IMR-90 (cell line): ENCODE measurements at regions not wholly inside any gene's neighbourhood (a gene's known extent, or its start where the extent isn't known, plus 50 kb on each side); places are given as distances from the start of the nearest gene placed in this dataset.

Experiments
- ATAC-seq: fragments of 200-7000 bp; cut with Tn5 transposase; 2 replicates; pipeline ENCODE4 v1.9.1; 2020; ENCODE audit warnings: low read depth, mild to moderate bottlenecking, moderate library complexity
- BruUV-seq: library from RNA; stranded (reverse); fragments of 400-500 nt; replicated peaks from 2 replicates; lab custom pipeline; 2021; lab: Mats Ljungman, UMichigan
- CTCF ChIA-PET: fragments of 300-600 bp; formaldehyde crosslinking; extraction: SDS; loops from one replicate; lab custom pipeline; 2021; ENCODE audit warnings: antibody characterized with exemption; lab: Yijun Ruan, JAX
- POLR2A ChIA-PET: fragments of 300-600 bp; sonication (Branson Sonifier 250); formaldehyde crosslinking; loops from one replicate; lab custom pipeline; 2022; ENCODE audit warnings: antibody characterized with exemption; ENCODE audit not compliant: unreplicated experiment; lab: Charles Lee
- DNase-seq: peaks from one replicate; pipeline ENCODE4 v3.0.0; 2013
- H2AFZ ChIP-seq: replicated peaks from 2 replicates; pipeline ENCODE3; 2013; ENCODE audit warnings: low read length, mild to moderate bottlenecking; ENCODE audit not compliant: poor library complexity
- H2AK5ac ChIP-seq: 2 replicates; pipeline ENCODE4 v1.6.1; 2013; ENCODE audit warnings: low read depth, low read length, inconsistent platforms
- H2AK9ac ChIP-seq: replicated peaks from 2 replicates; pipeline ENCODE3; 2013; ENCODE audit warnings: mild to moderate bottlenecking, low read depth, low read length, moderate library complexity; ENCODE audit not compliant: poor library complexity
- H2BK120ac ChIP-seq: 2 replicates; pipeline ENCODE4 v1.6.1; 2013; ENCODE audit warnings: low read depth, low read length, inconsistent platforms
- H2BK15ac ChIP-seq: 3 replicates; pipeline ENCODE4 v1.6.1; 2013; ENCODE audit warnings: low read depth, low read length, inconsistent platforms
- H2BK20ac ChIP-seq: 2 replicates; pipeline ENCODE4 v1.6.1; 2013; ENCODE audit warnings: low read depth, mild to moderate bottlenecking, inconsistent platforms, low read length, moderate library complexity
- H2BK5ac ChIP-seq: 2 replicates; pipeline ENCODE4 v1.6.1; 2013; ENCODE audit warnings: mild to moderate bottlenecking, low read depth, low read length, inconsistent platforms; ENCODE audit not compliant: poor library complexity, severe bottlenecking
- H3K14ac ChIP-seq: replicated peaks from 2 replicates; pipeline ENCODE4 v1.6.1; 2013; ENCODE audit warnings: low read depth, low read length, inconsistent platforms
- H3K18ac ChIP-seq: 2 replicates; pipeline ENCODE4 v1.6.1; 2013; ENCODE audit warnings: low read depth, low read length, control low read depth
- H3K23ac ChIP-seq: 2 replicates; pipeline ENCODE4 v1.6.1; 2013; ENCODE audit warnings: low read depth, low read length, inconsistent platforms
- H3K27ac ChIP-seq: 2 replicates; pipeline ENCODE4 v1.5.1; 2013; ENCODE audit warnings: mild to moderate bottlenecking, control low read depth, low read length; ENCODE audit not compliant: insufficient read depth
- H3K27me3 ChIP-seq: 2 replicates; pipeline ENCODE4 v1.6.1; 2013; ENCODE audit warnings: low read length; ENCODE audit not compliant: control insufficient read depth, insufficient read depth
- H3K36me3 ChIP-seq: 2 replicates; pipeline ENCODE4 v1.6.1; 2013; ENCODE audit warnings: low read length, mixed read lengths; ENCODE audit not compliant: control insufficient read depth, insufficient read depth
- H3K4ac ChIP-seq: 2 replicates; pipeline ENCODE4 v1.6.1; 2013; ENCODE audit warnings: low read depth, low read length, inconsistent platforms
- H3K4me1 ChIP-seq: 2 replicates; pipeline ENCODE4 v1.6.1; 2013; ENCODE audit warnings: low read length, mixed read lengths; ENCODE audit not compliant: control insufficient read depth, insufficient read depth
- H3K4me2 ChIP-seq: 2 replicates; pipeline ENCODE4 v1.6.1; 2013; ENCODE audit warnings: low read depth, mild to moderate bottlenecking, control low read depth, low read length, moderate library complexity
- H3K4me3 ChIP-seq: 2 replicates; pipeline ENCODE4 v1.5.1; 2013; ENCODE audit warnings: low read depth, mild to moderate bottlenecking, control low read depth, low read length, moderate library complexity; ENCODE audit not compliant: insufficient read depth
- H3K56ac ChIP-seq: 2 replicates; pipeline ENCODE4 v1.6.1; 2013; ENCODE audit warnings: low read length, inconsistent platforms; ENCODE audit not compliant: insufficient read depth; ENCODE audit errors: extremely low read depth
- H3K79me1 ChIP-seq, 2 experiments: 2 replicates each; pipeline ENCODE4 v1.6.1; 2013; ENCODE audit warnings: low read length in 2 of 2, inconsistent platforms in 1 of 2, low read depth in 1 of 2
- H3K9ac ChIP-seq: 2 replicates; pipeline ENCODE4 v1.6.1; 2013; ENCODE audit warnings: low read depth, low read length, control low read depth
- H3K9me1 ChIP-seq: 2 replicates; pipeline ENCODE4 v1.6.1; 2013; ENCODE audit warnings: low read length, inconsistent platforms; ENCODE audit not compliant: insufficient read depth
- H3K9me3 ChIP-seq: 2 replicates; pipeline ENCODE4 v1.6.1; 2013; ENCODE audit warnings: low read length; ENCODE audit not compliant: control insufficient read depth, insufficient read depth
- H4K20me1 ChIP-seq: 2 replicates; pipeline ENCODE4 v1.6.1; 2013; ENCODE audit warnings: low read length, inconsistent platforms; ENCODE audit not compliant: insufficient read depth
- H4K5ac ChIP-seq: 2 replicates; pipeline ENCODE4 v1.6.1; 2013; ENCODE audit warnings: mild to moderate bottlenecking, low read depth, low read length, control low read depth
- H4K8ac ChIP-seq, 2 experiments: 2 replicates each; pipeline ENCODE4 v1.6.1; 2013; ENCODE audit warnings: low read depth in 2 of 2, low read length in 2 of 2, control low read depth in 1 of 2, inconsistent platforms in 1 of 2
- H4K91ac ChIP-seq: 2 replicates; pipeline ENCODE4 v1.6.1; 2013; ENCODE audit warnings: low read depth, low read length, inconsistent platforms; ENCODE audit not compliant: insufficient read depth
- CHD1 ChIP-seq: IDR thresholded peaks from 2 replicates; pipeline ENCODE4 v1.6.1; 2012; ENCODE audit warnings: low read depth, low read length, improper control_type of control experiment
- FOS ChIP-seq: fragments of 150-350 bp; IDR thresholded peaks from 2 replicates; pipeline ENCODE4 v1.6.1; 2016; ENCODE audit warnings: low read depth, low read length
- MAFK ChIP-seq: IDR thresholded peaks from 2 replicates; pipeline ENCODE4 v1.6.1; 2012; ENCODE audit warnings: low read depth, low read length, improper control_type of control experiment
- MAZ ChIP-seq: IDR thresholded peaks from 2 replicates; pipeline ENCODE4 v1.6.1; 2012; ENCODE audit warnings: low read depth, mild to moderate bottlenecking, low read length, improper control_type of control experiment, moderate library complexity, borderline replicate concordance
- NFE2L2 ChIP-seq: fragments of 150-350 bp; IDR thresholded peaks from 2 replicates; pipeline ENCODE4 v1.6.1; 2016; ENCODE audit warnings: low read depth, mild to moderate bottlenecking, low read length
- POLR2A ChIP-seq: IDR thresholded peaks from 2 replicates; pipeline ENCODE4 v1.6.1; 2012; ENCODE audit warnings: mild to moderate bottlenecking, low read depth, low read length
- RAD21 ChIP-seq: IDR thresholded peaks from 2 replicates; pipeline ENCODE4 v1.6.1; 2012; ENCODE audit warnings: low read length, improper control_type of control experiment
- RCOR1 ChIP-seq: IDR thresholded peaks from 2 replicates; pipeline ENCODE4 v1.6.1; 2012; ENCODE audit warnings: mild to moderate bottlenecking, low read length, improper control_type of control experiment; ENCODE audit not compliant: insufficient replicate concordance
- RFX5 ChIP-seq: IDR thresholded peaks from 2 replicates; pipeline ENCODE4 v1.8.0; 2012; ENCODE audit warnings: low read depth, mild to moderate bottlenecking, low read length, moderate library complexity
- SMC3 ChIP-seq: fragments of 150-350 bp; IDR thresholded peaks from 2 replicates; pipeline ENCODE4 v1.6.1; 2016; ENCODE audit warnings: low read depth, mild to moderate bottlenecking, antibody characterized with exemption, low read length, moderate library complexity
- WGBS, 2 experiments: methylation state at CpG; one replicate each; pipeline versions ENCODE4 v1.1.5 to v1.1.7; 2013; ENCODE audit warnings: missing lambda C conversion rate in 2 of 2; ENCODE audit not compliant: insufficient read length in 1 of 2; ENCODE audit errors: extremely low coverage in 2 of 2; 5-methylcytosine and 5-hydroxymethylcytosine counted together
- dilution Hi-C: fragments of 300-500 bp; cut with HindIII; formaldehyde crosslinking; loops from one replicate; pipeline ENCODE4 v1.14.3; 2018; ENCODE audit warnings: low sequenced_read_pairs; ENCODE audit not compliant: unreplicated experiment
- in situ Hi-C: fragments of 300-500 bp; cut with MboI; formaldehyde crosslinking; loops from 3 replicates; pipeline ENCODE4 v1.14.3; 2019; ENCODE audit warnings: low sequenced_read_pairs, inconsistent platforms, mixed read lengths
- intact Hi-C: fragments of 100-400 bp; cut with micrococcal nuclease; formaldehyde crosslinking; loops from 2 replicates; pipeline ENCODE4 v1.10.0; 2022
- TF ChIP-seq, protein P1 (sequence below): conservative IDR thresholded peaks from 2 replicates; pipeline ENCODE4 v1.5.1; 2012; ENCODE audit warnings: mild to moderate bottlenecking, low read depth, low read length, improper control_type of control experiment
- TF ChIP-seq, protein P2 (sequence below): fragments of 150-350 bp; IDR thresholded peaks from 2 replicates; pipeline ENCODE4 v1.6.1; 2016; ENCODE audit warnings: low read depth, mild to moderate bottlenecking, low read length, moderate library complexity, borderline replicate concordance
- TF ChIP-seq, protein P3 (sequence below): fragments of 150-350 bp; IDR thresholded peaks from 2 replicates; pipeline ENCODE4 v1.6.1; 2017; ENCODE audit warnings: mild to moderate bottlenecking, antibody characterized with exemption, low read length, low read depth

DNA sequence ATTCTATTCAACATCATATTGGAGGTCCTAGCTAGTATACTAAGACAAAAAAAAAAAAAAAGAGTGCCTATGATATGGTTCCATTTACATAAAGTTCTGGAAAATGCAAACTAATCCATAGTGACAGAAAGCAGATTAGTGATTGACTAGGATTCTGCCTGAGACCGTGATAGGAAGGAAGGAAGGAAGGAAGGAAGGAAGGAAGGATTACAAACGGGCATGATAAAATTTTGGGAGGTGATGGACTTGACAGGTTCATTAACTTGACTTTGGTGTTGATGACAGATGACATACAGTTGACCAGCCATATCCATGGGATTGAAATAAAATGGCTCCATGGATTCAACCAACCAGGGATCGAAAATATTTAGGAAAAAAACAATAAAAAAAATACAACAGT, 79.1 kb upstream of the MAN2A1 start:
- POLR2A ChIA-PET: no interaction called here
- Histone ChIP-seq H3K36me3 (no peaks in the 10 kb centered on the region), H2BK120ac (no peak overlapping the region), H3K9ac (no peak overlapping the region), H3K4ac (no peak overlapping the region), H3K4me1 (no peaks in the 10 kb centered on the region), H2BK15ac (no peak overlapping the region), H4K20me1 (no peaks in the 10 kb centered on the region), H3K9me3 (no peaks in the 10 kb centered on the region), H4K91ac (no peak overlapping the region), H3K4me3 (no peak overlapping the region), H3K27ac (no peak overlapping the region), H2AK5ac (no peak overlapping the region), H2AFZ (no peak overlapping the region), H4K5ac (no peak overlapping the region), H2BK20ac (no peak overlapping the region), H3K9me1 (no peaks in the 10 kb centered on the region), H3K56ac (no peak overlapping the region), H2BK5ac (no peak overlapping the region), H3K18ac (no peak overlapping the region), H3K23ac (no peak overlapping the region), H2AK9ac (no peak overlapping the region), H3K14ac (no peak overlapping the region), H3K4me2 (no peak overlapping the region), H3K79me1 (no peaks in the 10 kb centered on the region), H4K8ac (no peak overlapping the region), H3K27me3 (no peaks in the 10 kb centered on the region)
- dilution Hi-C loops (no loop called here), in situ Hi-C loops (no loop called here), intact Hi-C loops (no loop called here)
- WGBS, 2 experiments: no CpG with 5 or more reads among the region's 3 CpGs
- no TSS peak for BruUV-seq
- DNase-seq: no peak
- CTCF ChIA-PET: no interaction called here
- no peak for ATAC-seq
- TF ChIP-seq, protein P1, sequence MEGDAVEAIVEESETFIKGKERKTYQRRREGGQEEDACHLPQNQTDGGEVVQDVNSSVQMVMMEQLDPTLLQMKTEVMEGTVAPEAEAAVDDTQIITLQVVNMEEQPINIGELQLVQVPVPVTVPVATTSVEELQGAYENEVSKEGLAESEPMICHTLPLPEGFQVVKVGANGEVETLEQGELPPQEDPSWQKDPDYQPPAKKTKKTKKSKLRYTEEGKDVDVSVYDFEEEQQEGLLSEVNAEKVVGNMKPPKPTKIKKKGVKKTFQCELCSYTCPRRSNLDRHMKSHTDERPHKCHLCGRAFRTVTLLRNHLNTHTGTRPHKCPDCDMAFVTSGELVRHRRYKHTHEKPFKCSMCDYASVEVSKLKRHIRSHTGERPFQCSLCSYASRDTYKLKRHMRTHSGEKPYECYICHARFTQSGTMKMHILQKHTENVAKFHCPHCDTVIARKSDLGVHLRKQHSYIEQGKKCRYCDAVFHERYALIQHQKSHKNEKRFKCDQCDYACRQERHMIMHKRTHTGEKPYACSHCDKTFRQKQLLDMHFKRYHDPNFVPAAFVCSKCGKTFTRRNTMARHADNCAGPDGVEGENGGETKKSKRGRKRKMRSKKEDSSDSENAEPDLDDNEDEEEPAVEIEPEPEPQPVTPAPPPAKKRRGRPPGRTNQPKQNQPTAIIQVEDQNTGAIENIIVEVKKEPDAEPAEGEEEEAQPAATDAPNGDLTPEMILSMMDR: no peak
- TF ChIP-seq NFE2L2 (no peak), CHD1 (no peak), POLR2A (no peak), MAZ (no peak), RCOR1 (no peak), RAD21 (no peak), MAFK (no peak), RFX5 (no peak), SMC3 (no peak), FOS (no peak)
- TF ChIP-seq, protein P2, sequence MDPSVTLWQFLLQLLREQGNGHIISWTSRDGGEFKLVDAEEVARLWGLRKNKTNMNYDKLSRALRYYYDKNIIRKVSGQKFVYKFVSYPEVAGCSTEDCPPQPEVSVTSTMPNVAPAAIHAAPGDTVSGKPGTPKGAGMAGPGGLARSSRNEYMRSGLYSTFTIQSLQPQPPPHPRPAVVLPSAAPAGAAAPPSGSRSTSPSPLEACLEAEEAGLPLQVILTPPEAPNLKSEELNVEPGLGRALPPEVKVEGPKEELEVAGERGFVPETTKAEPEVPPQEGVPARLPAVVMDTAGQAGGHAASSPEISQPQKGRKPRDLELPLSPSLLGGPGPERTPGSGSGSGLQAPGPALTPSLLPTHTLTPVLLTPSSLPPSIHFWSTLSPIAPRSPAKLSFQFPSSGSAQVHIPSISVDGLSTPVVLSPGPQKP: no peak
- TF ChIP-seq, protein P3, sequence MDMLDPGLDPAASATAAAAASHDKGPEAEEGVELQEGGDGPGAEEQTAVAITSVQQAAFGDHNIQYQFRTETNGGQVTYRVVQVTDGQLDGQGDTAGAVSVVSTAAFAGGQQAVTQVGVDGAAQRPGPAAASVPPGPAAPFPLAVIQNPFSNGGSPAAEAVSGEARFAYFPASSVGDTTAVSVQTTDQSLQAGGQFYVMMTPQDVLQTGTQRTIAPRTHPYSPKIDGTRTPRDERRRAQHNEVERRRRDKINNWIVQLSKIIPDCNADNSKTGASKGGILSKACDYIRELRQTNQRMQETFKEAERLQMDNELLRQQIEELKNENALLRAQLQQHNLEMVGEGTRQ: no peak
